Left renal pelvis (tissue), 4 donors: ENCODE measurements at regions not wholly inside any gene's neighbourhood (a gene's known extent, or its start where the extent isn't known, plus 50 kb on each side); places are given as distances from the start of the nearest gene placed in this dataset.
"Not testable (repeated sequence)": the region's sequence is repeated elsewhere in the genome, so short reads cannot be mapped to it uniquely, and the experiment has no call there.

ENCODE experiments used
- DNase-seq, 4 donors: peaks; one replicate each; pipeline ENCODE4 v3.0.0-alpha.2; 2013; ENCODE audit warnings: low read depth in 4 of 4, low spot score in 3 of 4

- DNase-seq, result no peak
These were observed 378.8 kb downstream of the MED13L start for GRCh38 chr12:115898670-115899069.

GRCh38 chr12:115897729-115898128, 379.8 kb downstream of the MED13L start:
- DNase-seq, result no peak

- no peak for DNase-seq
These were observed 382.2 kb downstream of the MED13L start for GRCh38 chr12:115895247-115895646.

DNA sequence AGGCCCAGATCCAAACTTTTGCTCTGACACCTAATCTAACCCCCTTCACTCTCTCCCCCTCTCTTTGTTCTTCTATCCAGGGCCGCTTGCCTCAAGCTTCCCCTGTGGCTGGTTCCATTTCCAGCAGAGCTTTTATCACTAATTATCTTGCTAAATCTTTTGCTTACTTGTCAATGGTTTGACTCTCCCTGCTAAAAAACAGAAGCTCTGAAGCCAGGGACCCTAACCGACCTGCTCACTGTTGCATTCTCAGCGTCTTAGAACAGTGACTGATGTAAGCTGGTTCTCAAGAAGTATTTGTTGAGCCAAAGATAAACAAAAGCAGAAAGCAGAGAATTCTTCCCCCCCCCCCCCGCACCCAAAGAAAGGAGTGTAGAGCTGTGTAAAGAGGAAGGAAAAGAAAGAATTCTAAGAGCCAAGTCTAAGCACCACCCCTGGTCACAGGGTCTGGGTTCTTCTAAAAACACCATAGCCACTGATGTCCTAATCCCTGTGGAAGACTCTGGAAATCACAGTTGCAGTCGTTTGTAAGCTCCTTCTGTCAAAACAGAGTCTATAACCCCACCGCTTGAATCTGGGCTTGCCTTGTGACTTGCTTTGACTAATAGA, 385.8 kb downstream of the MED13L start:
- DNase-seq, result no peak

- no peak for DNase-seq
These were observed 390.8 kb downstream of the MED13L start for GRCh38 chr12:115886666-115887065.

- DNase-seq, result no peak
These were observed 392.3 kb downstream of the MED13L start for GRCh38 chr12:115885040-115885690.

DNA sequence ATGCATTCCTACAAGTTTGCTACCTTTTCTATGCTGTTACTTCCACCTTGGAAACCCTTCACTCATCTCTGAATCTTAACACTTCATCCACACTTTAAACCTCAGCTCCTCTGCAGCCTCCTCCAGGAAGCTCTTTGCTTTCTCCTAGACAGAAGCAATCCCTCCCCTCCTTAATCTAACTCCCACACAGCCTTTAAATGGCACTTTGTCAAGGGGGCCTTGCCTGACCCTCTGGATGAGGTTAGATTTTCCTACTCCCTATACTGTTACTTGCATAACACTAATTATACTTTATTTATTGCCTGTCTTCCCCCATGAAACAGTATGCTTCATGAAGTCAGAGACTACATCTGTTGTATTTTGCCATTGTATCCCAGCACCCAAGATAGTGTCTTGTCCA, 394.6 kb downstream of the MED13L start:
- no peak for DNase-seq

- DNase-seq, result no peak
These were observed 397.3 kb downstream of the MED13L start for GRCh38 chr12:115880238-115880637.

- DNase-seq, result no peak
These were observed 398.1 kb downstream of the MED13L start for GRCh38 chr12:115879354-115879753.

DNA sequence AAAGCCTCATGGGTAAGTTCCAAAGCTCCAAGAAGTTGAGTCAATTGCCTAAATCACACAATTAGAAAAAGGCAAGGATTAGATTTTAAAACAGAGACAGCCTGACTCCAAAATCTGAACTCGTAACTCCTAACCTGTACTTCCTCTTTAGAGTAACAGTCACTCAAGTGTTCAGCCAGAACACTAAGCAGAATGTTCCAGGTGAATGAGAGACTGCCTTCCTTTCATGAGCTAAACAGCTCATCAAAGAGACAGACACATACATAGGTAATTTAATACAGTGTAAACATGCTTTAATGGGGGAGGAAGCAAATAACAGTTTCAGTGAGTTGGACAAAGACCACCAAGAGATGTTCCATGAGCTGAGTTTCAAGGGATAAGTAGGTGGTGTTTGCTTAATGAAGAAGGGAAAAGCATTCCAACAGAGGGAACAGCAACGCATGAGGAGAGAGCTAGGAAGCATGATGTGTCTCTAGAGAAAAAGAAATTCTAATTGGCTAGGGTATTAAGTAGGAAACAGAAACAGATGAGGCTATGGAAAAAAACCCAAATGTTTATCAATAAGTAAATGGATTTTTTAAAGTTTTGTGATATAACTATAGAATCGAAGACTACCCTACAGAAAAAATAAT, 403.9 kb downstream of the MED13L start:
- no peak for DNase-seq

GRCh38 chr12:115872919-115873357, 404.6 kb downstream of the MED13L start:
- no peak for DNase-seq

- no peak for DNase-seq
These were observed 405.3 kb downstream of the MED13L start for GRCh38 chr12:115872212-115872611.

- no peak for DNase-seq
These were observed 405.8 kb downstream of the MED13L start for GRCh38 chr12:115871714-115872113.

GRCh38 chr12:115870510-115870909, 407.0 kb downstream of the MED13L start:
- DNase-seq, result no peak

GRCh38 chr12:115870021-115870420, 407.5 kb downstream of the MED13L start:
- no peak for DNase-seq

- DNase-seq, result no peak
These were observed 407.9 kb downstream of the MED13L start for GRCh38 chr12:115869604-115870003.

GRCh38 chr12:115868624-115869023, 408.9 kb downstream of the MED13L start:
- DNase-seq, result no peak

DNA sequence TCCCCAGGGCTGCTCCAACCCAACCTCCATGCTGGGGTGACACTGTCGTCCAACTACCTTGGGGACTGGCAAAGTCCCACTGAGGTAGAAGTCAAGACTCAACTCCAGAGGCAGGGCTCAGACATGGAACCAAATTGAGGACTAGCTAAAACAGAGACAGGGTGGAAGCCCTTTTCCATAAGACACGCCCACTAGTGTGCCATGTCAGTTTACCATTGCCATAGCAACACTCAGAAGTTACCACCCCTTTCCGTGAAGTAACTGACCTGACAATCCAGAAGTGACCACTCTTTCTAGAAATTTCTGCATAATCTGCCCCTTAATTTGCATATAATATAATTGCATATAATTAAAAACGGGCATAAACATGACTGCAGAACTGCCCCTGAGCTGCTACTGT, 409.6 kb downstream of the MED13L start:
- no peak for DNase-seq

DNA sequence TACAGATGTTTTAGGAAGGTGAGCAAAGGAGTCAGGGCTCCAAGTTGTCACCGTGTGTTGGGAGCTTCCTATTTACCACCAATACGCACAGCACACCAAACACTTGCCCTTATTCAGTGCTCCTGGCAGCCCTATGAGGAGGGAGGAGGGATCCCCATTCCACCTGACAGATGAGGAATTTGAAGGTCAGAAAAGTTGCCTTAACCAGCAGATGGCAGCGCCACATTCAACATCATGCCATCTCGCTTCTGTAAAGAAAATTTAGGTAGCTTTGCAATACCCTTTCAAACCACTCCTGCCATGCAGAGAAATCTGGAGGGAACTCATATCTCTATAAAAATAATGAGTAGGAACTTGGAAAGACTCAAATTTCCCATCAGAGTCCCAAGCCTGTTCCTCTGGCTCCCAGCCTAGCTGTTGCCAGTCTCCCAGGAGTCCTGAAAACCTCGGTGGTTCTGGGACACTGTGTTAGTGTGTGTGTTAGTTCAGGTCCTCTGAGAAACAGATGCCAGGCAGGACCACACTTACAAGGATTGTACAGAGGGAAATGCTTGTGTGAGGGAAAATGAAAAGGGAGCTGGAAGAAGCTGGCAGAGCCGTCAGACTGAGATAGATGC, 410.5 kb downstream of the MED13L start:
- no peak for DNase-seq

DNA sequence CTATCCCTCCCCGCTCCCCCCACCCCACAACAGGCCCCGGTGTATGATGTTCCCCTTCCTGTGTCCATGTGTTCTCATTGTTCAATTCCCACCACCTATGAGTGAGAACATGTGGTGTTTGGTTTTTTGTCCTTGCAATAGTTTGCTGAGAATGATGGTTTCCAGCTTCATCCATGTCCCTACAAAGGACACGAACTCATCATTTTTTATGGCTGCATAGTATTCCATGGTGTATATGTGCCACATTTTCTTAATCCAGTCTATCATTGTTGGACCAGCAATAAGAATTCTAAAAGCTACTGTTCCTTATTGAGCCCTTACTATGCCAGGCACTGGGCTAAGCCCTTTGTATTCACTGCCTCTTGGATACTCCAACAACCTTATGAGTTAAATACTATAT, 411.2 kb downstream of the MED13L start:
- not testable (repeated sequence) for DNase-seq

GRCh38 chr12:115864396-115864795, 413.1 kb downstream of the MED13L start:
- no peak for DNase-seq

DNA sequence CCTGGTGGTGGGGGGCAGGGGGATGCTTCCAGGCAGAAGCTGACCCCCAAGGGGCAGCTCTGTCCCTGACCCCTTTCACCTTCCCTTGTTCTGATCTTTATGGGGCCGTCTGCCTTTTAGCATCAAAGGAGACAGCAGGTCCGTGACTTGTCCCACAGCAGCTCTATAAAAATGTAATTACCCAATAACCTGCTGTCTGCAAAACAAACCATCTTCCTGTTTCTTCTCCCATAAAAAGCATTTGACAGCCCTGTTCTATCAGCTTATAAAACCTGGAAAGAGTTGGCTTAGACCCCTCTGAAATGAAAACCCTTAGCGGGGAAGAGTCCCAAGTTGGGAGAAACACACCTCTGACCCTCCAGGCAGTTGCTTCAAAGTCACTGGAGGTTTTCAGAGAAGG, 416.9 kb downstream of the MED13L start:
- DNase-seq, result no peak
